Chondrocyte (in vitro differentiated cells): ENCODE measurements at regions not wholly inside any gene's neighbourhood (a gene's known extent, or its start where the extent isn't known, plus 50 kb on each side); places are given as distances from the start of the nearest gene placed in this dataset.

Experiments used
- DNase-seq: peaks from one replicate; pipeline ENCODE4 v3.0.0; 2021; ENCODE audit warnings: mixed read lengths, low spot score
- H3K27ac Mint-ChIP-seq: one replicate; pipeline ENCODE4 v1.8.0; 2021; ENCODE audit warnings: mild to moderate bottlenecking, moderate library complexity, mixed read lengths; ENCODE audit not compliant: unreplicated experiment
- H3K27me3 Mint-ChIP-seq: 2 replicates; pipeline ENCODE4 v1.8.0; 2021; ENCODE audit warnings: low read depth, mixed read lengths
- H3K36me3 Mint-ChIP-seq: 2 replicates; pipeline ENCODE4 v1.8.0; 2021; ENCODE audit warnings: low read depth, mixed read lengths
- H3K4me1 Mint-ChIP-seq: 2 replicates; pipeline ENCODE4 v1.8.0; 2021; ENCODE audit warnings: low read depth, mild to moderate bottlenecking, mixed read lengths
- H3K4me3 Mint-ChIP-seq: one replicate; pipeline ENCODE4 v1.8.0; 2021; ENCODE audit warnings: mild to moderate bottlenecking, moderate library complexity, mixed read lengths; ENCODE audit not compliant: unreplicated experiment
- H3K9me3 Mint-ChIP-seq: 2 replicates; pipeline ENCODE4 v1.8.0; 2021; ENCODE audit warnings: low read depth, mixed read lengths
- TF ChIP-seq, protein P1 (sequence below): fragments of 200-600 bp; sonication (generic); IDR thresholded peaks from 2 replicates; pipeline ENCODE4 v1.5.0; 2021; ENCODE audit warnings: antibody characterized with exemption, mild to moderate bottlenecking, moderate library complexity

DNA sequence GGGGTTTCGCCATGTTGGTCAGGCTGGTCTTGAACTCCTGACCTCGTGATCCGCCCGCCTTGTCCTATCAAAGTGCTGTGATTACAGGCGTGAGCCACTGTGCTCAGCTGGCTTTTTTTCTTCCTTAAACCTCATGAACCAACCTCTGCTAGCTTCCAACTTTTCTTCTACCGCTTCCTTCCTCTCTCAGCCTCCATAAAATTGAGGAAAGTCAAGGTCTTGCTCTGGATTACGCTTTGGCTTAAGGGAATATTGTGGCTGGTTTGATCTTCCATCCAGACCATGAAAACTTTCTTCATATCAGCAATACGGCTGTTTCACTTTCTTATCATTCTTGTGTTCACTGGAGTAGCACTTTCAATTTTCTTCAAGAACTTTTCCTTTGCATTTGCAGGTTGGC lies 57.5 kb upstream of the SDK2 start:
- TF ChIP-seq, protein P1, sequence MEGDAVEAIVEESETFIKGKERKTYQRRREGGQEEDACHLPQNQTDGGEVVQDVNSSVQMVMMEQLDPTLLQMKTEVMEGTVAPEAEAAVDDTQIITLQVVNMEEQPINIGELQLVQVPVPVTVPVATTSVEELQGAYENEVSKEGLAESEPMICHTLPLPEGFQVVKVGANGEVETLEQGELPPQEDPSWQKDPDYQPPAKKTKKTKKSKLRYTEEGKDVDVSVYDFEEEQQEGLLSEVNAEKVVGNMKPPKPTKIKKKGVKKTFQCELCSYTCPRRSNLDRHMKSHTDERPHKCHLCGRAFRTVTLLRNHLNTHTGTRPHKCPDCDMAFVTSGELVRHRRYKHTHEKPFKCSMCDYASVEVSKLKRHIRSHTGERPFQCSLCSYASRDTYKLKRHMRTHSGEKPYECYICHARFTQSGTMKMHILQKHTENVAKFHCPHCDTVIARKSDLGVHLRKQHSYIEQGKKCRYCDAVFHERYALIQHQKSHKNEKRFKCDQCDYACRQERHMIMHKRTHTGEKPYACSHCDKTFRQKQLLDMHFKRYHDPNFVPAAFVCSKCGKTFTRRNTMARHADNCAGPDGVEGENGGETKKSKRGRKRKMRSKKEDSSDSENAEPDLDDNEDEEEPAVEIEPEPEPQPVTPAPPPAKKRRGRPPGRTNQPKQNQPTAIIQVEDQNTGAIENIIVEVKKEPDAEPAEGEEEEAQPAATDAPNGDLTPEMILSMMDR = no peak
- peaks cover 18% of the 10 kb centered on the region for H3K4me1 Mint-ChIP-seq
- H3K4me3 Mint-ChIP-seq = no peak overlapping the region
- no peak overlapping the region for H3K27ac Mint-ChIP-seq
- peaks cover 19% of the 10 kb centered on the region for H3K27me3 Mint-ChIP-seq
- peaks cover 6% of the 10 kb centered on the region for H3K36me3 Mint-ChIP-seq
- no peak for DNase-seq
- H3K9me3 Mint-ChIP-seq = peaks cover 10% of the 10 kb centered on the region

- Mint-ChIP-seq H3K36me3 (peaks cover 6% of the 10 kb centered on the region), H3K27ac (no peak overlapping the region), H3K4me3 (no peak overlapping the region), H3K9me3 (peaks cover 18% of the 10 kb centered on the region), H3K4me1 (peaks cover 18% of the 10 kb centered on the region), H3K27me3 (peaks cover 13% of the 10 kb centered on the region)
- no peak for DNase-seq
- TF ChIP-seq, protein P1 = no peak
These were observed 58.9 kb upstream of the SDK2 start for GRCh38 chr17:73703192-73703591.

- no peak overlapping the region for H3K4me3 Mint-ChIP-seq
- H3K27ac Mint-ChIP-seq = no peak overlapping the region
- TF ChIP-seq, protein P1 = no peak
- H3K9me3 Mint-ChIP-seq = peaks cover 18% of the 10 kb centered on the region
- H3K4me1 Mint-ChIP-seq = peaks cover 18% of the 10 kb centered on the region
- peaks cover 12% of the 10 kb centered on the region for H3K27me3 Mint-ChIP-seq
- DNase-seq = no peak
- H3K36me3 Mint-ChIP-seq = peaks cover 6% of the 10 kb centered on the region
These were observed 59.7 kb upstream of the SDK2 start for GRCh38 chr17:73703917-73704316.

DNA sequence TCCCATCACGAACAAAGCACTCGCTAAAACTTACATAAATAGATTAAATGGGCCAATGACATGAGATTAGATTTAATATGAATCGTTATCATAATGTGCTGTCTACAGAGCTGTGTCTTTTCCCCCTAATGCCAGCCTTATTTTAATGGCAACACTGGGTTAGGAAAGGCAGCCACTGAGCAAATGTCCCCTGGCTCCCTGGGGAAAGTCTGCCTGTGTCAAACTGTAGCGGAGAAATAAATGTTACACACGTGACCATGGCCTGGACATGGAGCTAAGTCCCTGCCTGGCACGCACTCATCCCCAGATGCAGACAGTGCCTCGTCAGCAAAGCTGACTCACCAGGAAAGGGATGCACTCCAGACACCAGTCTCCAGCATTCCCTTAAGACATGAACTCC lies 61.3 kb upstream of the SDK2 start:
- H3K27ac Mint-ChIP-seq = peak overlapping the region; percentile 85
- DNase-seq = no peak
- TF ChIP-seq, protein P1 = no peak
- peaks cover 5% of the 10 kb centered on the region for H3K36me3 Mint-ChIP-seq
- peaks cover 16% of the 10 kb centered on the region for H3K9me3 Mint-ChIP-seq
- H3K4me3 Mint-ChIP-seq = no peak overlapping the region
- peaks cover 24% of the 10 kb centered on the region for H3K4me1 Mint-ChIP-seq
- H3K27me3 Mint-ChIP-seq = peaks cover 12% of the 10 kb centered on the region

DNA sequence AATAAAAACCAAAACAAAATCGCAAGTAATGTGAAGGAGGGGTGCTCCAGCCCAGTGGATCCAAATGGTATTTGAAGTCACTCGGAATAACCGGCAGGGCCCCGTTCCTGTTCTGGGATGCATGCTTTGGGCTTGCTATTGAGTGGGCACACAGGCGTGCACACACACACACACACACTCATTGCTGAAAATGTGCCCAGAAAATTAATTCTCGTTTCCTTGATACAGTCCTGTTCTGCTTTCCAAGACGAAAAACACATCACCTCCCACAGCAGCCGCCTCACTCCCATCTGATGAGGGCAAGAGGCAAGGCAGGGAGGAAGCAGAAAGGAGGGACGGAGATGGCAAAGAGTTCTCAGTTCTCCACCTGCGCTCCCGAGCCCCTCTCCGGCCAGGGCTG lies 62.2 kb upstream of the SDK2 start:
- Mint-ChIP-seq H3K4me3 (no peak overlapping the region), H3K9me3 (peaks cover 12% of the 10 kb centered on the region), H3K36me3 (peaks cover 5% of the 10 kb centered on the region), H3K4me1 (peaks cover 24% of the 10 kb centered on the region), H3K27me3 (peaks cover 12% of the 10 kb centered on the region), H3K27ac (no peak overlapping the region)
- TF ChIP-seq, protein P1 = no peak
- DNase-seq = no peak
